NB4 (cell line): ENCODE measurements at regions not wholly inside any gene's neighbourhood (a gene's known extent, or its start where the extent isn't known, plus 50 kb on each side); places are given as distances from the start of the nearest gene placed in this dataset.
"Not testable (repeated sequence)": the region's sequence is repeated elsewhere in the genome, so short reads cannot be mapped to it uniquely, and the experiment has no call there.

Experiments used
- DNase-seq: peaks from one replicate; pipeline ENCODE4 v3.0.0; 2010; ENCODE audit warnings: low read depth
- H3K4me3 ChIP-seq: one replicate; pipeline ENCODE4 v1.5.1; 2011; ENCODE audit warnings: mild to moderate bottlenecking, low read depth, low read length, moderate library complexity
- MYC ChIP-seq: IDR thresholded peaks from 2 replicates; pipeline ENCODE4 v1.6.1; 2011; ENCODE audit warnings: low read depth, low read length
- POLR2A ChIP-seq: IDR thresholded peaks from 2 replicates; pipeline ENCODE4 v1.6.1; 2011; ENCODE audit warnings: mild to moderate bottlenecking; ENCODE audit not compliant: insufficient read length; ENCODE audit errors: extremely low read depth
- TF ChIP-seq, protein P1 (sequence below): IDR thresholded peaks from 2 replicates; pipeline ENCODE4 v1.6.1; 2011; ENCODE audit warnings: low read depth, low read length
- TF ChIP-seq, protein P2 (sequence below): IDR thresholded peaks from one replicate; pipeline ENCODE4 v1.5.1; 2012; ENCODE audit warnings: low read depth, low read length

DNA sequence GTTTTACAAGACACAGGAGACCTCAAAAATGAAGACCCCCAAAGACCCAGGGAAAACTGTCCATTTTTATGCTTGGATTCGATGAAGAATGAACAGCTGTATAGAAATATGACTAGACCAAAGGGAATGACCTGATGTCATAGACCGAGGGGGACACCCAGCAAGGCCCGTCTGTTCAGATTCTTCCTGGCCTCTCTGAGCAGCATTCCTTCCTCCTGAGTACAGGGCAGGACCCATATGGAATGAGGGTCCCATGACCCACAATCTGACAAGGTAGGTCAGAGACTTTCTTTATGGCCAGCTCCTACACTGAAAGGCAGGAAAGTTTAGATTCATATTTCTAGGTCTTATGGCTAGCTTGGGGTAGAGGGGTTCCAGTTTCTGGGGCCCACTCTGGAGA lies 356.0 kb downstream of the GATA3 start:
- TF ChIP-seq, protein P1, sequence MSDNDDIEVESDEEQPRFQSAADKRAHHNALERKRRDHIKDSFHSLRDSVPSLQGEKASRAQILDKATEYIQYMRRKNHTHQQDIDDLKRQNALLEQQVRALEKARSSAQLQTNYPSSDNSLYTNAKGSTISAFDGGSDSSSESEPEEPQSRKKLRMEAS, result no peak
- TF ChIP-seq POLR2A (no peak), MYC (no peak)
- TF ChIP-seq, protein P2, sequence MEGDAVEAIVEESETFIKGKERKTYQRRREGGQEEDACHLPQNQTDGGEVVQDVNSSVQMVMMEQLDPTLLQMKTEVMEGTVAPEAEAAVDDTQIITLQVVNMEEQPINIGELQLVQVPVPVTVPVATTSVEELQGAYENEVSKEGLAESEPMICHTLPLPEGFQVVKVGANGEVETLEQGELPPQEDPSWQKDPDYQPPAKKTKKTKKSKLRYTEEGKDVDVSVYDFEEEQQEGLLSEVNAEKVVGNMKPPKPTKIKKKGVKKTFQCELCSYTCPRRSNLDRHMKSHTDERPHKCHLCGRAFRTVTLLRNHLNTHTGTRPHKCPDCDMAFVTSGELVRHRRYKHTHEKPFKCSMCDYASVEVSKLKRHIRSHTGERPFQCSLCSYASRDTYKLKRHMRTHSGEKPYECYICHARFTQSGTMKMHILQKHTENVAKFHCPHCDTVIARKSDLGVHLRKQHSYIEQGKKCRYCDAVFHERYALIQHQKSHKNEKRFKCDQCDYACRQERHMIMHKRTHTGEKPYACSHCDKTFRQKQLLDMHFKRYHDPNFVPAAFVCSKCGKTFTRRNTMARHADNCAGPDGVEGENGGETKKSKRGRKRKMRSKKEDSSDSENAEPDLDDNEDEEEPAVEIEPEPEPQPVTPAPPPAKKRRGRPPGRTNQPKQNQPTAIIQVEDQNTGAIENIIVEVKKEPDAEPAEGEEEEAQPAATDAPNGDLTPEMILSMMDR, result no peak
- DNase-seq, result no peak

DNA sequence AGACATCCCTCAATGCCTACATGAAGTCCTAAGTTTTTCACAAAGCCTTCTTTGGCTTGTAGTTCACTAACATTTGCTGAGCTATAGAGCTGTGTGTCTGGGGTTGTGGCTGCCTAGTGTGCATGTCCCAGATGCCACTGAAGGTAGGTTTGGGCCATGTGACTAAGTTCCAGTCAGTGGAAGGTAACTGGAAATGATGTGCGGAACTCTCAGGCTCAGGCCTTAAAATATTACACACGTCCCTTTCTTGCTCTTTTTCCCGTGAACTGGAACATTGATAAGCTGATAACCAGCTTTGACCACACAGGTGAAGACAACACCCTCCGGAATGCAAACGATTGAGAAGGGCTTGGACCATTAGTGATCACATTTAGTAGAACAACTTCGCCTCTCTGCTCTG lies 358.1 kb downstream of the GATA3 start:
- no peak overlapping the region for H3K4me3 ChIP-seq
- no peak for TF ChIP-seq MYC
- TF ChIP-seq POLR2A, result no peak
- TF ChIP-seq, protein P1, result no peak
- TF ChIP-seq, protein P2, result no peak
- DNase-seq, result no peak

More for the DNA sequence above, 356.0 kb downstream of the GATA3 start:
- no peak overlapping the region for H3K4me3 ChIP-seq

DNA sequence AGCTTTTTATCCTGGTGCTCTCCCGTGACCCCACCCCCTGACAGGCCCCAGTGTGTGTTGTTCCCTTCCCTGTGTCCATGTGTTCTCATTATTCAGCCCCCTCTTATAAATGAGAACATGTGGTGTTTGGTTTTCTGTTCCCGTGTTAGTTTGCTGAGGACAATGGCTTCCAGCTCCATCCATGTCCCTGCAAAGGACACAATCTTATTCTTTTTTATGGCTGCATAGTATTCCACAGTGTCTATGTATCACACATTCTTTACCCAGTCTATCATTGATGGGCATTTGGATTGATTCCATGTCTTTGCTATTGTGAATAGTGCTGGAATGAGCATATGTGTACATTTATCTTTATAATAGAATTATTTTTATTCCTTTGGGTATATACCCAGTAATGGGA lies 360.5 kb downstream of the GATA3 start:
- DNase-seq, H3K4me3 ChIP-seq: not testable (repeated sequence)

DNA sequence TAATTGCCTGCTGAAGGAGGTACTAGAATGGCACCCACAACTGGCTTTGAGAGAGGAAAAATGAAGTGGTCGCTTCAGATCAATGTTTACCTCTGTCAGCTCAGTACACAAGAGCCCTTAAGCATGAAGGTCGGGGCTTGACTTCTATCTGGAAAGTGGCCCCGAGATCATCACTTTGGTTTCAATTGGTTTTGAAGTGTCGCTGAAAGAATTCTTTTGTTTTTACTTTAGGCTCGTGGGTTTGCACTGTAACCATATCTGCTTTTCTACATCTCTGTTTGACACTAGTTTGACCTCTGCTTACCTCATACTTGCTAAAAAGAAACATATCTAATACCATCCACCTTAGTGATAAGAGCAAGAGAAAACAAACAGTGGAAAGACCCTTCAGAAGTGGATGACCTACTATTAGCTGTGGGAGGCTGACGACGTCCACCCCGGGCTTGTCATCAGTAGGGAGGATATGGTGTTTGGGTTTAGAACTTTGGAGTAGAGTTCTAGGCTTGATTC lies 361.8 kb downstream of the GATA3 start:
- TF ChIP-seq, protein P1, result no peak
- no peak for TF ChIP-seq MYC
- no peak for TF ChIP-seq POLR2A
- TF ChIP-seq, protein P2, result no peak
- no peak overlapping the region for H3K4me3 ChIP-seq
- DNase-seq, result no peak

DNA sequence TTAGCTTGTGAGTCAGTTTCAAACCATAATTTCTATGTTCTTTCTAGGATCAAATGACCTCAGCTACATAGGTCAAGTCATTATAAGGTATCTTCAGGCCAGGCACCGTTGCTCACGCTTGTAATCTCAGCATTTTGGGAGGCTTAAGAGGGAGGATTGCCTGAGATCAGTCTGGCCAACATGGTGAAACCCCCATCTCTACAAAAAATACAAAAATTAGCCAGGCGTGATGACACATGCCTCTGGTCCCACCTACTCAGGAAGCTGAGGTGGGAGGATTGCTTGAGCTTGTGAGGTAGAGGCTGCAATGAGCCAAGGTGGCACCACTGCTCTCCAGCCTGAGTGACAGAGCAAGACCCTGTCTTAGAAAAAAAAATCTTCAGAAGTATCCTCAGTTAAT lies 362.3 kb downstream of the GATA3 start:
- no peak overlapping the region for H3K4me3 ChIP-seq
- no peak for DNase-seq
- TF ChIP-seq, protein P2, result no peak
- TF ChIP-seq POLR2A (no peak), MYC (no peak)
- TF ChIP-seq, protein P1, result no peak

DNA sequence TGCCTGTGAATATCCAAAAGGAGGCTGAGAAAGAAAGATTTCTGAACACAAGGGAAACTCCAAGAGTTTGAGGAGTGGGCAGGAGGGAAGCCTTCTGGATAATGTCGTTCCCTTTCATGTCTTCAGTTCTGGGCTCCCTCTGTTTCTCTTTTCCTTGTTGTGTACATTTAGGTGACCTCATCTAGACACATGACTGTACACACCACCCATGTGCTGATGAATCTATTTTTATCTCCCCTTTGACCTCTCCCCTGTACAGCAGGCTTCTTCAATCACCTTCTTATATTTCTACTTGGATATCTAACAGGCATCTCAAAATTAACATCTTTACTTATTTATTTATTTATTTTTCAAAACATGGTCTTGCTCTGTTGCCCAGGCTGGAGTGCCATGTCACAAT lies 363.1 kb downstream of the GATA3 start:
- H3K4me3 ChIP-seq, result no peak overlapping the region
- no peak for TF ChIP-seq POLR2A
- TF ChIP-seq MYC, result no peak
- TF ChIP-seq, protein P2, result no peak
- TF ChIP-seq, protein P1, result no peak
- no peak for DNase-seq
